HG02973 (cell line): ENCODE measurements at regions not wholly inside any gene's neighbourhood (a gene's known extent, or its start where the extent isn't known, plus 50 kb on each side); places are given as distances from the start of the nearest gene placed in this dataset.
A peak's percentile ranks its signal among the peaks of the same experiment; 100 is the strongest.
"Not testable (repeated sequence)": the region's sequence is repeated elsewhere in the genome, so short reads cannot be mapped to it uniquely, and the experiment has no call there.

Experiments
- ATAC-seq: cut with Tn5 transposase; IDR thresholded peaks from one replicate; pipeline ENCODE4 v1.9.1; 2021; ENCODE audit warnings: moderate library complexity; ENCODE audit not compliant: unreplicated experiment

GRCh38 chr12:76183459-76184186 is 99.1 kb upstream of the NAP1L1 start:
- ATAC-seq = peak; percentile 90

- no peak for ATAC-seq
Observed at GRCh38 chr12:76180401-76181277, 96.2 kb upstream of the NAP1L1 start.

DNA sequence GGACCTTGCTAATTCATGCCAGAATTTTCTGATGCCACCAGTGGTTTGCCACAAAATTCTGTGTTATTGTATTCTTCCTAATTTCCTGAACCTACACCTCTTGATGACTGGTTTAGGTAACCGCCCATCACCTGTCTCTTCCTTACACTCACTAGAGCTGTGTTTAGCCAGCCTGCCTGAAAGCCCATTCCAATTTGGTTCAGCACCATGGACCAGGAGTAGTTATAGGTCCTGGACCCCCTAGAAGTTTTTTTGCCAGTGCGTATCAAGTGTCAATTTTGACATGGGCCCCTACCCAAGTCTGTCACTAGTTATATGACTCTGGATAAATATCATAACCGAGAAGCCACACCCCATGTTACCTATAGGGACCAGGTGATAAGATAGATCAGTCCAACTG is 94.0 kb upstream of the NAP1L1 start:
- no peak for ATAC-seq

GRCh38 chr12:76177821-76178220 is 93.3 kb upstream of the NAP1L1 start:
- ATAC-seq = no peak

DNA sequence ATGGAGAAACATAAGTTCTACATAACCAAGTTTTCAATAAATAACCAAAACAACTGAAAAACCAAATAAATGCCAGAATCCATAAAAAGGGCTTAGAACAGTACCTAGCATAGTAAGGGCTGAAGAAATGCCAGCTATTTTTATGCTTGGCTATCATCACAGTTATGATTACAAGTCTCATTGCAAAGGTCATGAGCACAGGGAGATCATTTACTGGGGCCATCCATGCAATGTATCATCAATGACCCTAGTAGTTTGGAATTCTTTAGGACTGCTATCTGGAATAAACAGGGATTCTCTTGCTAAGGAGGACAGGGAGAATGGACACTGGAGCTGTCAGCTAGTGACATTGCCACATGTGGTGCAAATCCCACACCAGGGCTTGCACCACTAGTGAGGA is 92.5 kb upstream of the NAP1L1 start:
- no peak for ATAC-seq

DNA sequence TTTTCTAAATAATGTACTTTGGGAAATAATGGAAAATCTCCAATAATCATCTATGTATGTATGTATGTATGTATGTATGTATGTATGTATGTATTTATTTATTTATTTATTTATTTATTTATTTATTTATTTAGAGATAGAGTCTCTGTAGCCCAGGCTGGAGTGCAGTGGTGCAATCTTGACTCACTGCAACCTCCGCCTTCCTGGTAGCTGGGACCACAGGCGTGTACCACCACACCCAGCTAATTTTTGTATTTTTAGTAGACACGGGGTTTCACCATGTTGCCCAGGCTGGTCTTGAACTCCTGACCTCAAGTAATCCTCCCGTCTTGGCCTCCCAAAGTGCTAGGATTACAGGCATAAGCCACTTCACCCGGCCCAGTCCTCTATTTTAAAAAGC is 91.5 kb upstream of the NAP1L1 start:
- ATAC-seq = not testable (repeated sequence)

DNA sequence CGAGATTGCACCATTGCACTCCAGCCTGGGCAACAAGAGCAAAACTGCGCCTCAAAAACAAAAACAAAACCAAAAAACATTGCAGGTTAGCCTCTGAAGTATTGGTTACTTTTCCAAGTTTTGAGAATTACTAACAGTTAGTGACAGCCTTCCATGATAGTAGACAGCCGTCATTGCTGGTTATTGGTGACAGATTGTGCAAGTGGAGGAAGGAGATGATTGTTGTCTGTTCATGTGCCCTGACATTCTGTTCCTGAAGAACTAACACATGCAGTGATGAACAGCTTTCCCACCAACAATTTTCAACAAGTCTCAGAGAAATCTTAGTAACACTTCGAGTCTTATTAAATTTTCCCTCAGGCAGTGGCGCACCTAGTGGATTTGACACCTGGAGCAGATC is 89.3 kb upstream of the NAP1L1 start:
- no peak for ATAC-seq

- peak; percentile 96 for ATAC-seq
Observed at GRCh38 chr12:76158518-76159321, 74.2 kb upstream of the NAP1L1 start.

GRCh38 chr12:76156726-76157125 is 72.2 kb upstream of the NAP1L1 start:
- ATAC-seq = no peak

- no peak for ATAC-seq
Observed at GRCh38 chr12:76156314-76156713, 71.8 kb upstream of the NAP1L1 start.

- ATAC-seq = no peak
Observed at GRCh38 chr12:76155157-76155670, 70.7 kb upstream of the NAP1L1 start.

DNA sequence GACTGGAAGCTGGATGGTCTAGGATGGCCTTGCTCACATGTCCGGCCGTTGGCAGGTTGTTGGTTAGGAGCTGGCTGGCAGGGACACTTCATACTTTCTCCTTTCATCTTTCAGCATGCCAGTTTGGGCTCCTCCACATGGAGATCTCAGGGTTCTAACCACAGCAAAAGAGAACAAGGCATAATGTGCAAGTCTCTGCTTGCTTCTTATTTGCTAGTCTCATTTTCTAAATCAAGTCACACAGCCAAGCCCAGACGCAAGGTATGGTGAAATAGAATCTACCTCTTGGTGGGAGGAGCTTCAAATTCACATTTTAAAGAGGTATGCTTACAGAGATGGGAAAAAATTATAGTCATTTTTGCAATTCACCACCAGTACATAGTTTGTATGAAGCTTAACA is 69.1 kb upstream of the NAP1L1 start:
- ATAC-seq = no peak

DNA sequence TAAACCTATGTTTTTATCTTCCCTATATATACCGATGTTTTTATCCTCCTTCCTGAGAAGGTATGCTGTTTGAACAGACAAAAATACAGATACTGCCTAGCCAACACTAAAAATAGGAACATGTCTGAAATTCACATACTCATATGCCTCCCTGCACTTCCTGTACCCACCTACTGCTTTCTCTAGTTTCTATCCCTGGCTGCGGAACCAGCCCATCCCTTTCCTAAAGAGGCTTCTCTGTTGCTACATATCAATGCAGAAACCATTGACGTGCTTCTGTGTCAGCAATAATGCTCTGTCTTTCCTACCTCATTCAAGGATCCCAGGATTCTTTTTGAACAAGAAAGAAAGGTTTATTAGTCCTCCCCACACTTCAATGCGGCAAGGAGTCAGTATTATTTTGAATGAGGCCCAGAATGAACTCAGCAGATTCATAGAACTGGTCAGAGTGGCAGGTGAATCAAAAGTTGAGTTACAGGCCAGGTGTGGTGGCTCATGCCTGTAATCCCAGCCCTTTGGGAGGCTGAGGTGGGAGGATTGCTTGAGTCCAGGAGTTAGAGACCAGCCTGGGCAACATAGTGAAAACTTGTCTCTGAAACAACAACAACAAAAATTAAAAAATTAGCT is 67.8 kb upstream of the NAP1L1 start:
- peak; percentile 78 for ATAC-seq

GRCh38 chr12:76144245-76144549 is 59.7 kb upstream of the NAP1L1 start:
- no peak for ATAC-seq

DNA sequence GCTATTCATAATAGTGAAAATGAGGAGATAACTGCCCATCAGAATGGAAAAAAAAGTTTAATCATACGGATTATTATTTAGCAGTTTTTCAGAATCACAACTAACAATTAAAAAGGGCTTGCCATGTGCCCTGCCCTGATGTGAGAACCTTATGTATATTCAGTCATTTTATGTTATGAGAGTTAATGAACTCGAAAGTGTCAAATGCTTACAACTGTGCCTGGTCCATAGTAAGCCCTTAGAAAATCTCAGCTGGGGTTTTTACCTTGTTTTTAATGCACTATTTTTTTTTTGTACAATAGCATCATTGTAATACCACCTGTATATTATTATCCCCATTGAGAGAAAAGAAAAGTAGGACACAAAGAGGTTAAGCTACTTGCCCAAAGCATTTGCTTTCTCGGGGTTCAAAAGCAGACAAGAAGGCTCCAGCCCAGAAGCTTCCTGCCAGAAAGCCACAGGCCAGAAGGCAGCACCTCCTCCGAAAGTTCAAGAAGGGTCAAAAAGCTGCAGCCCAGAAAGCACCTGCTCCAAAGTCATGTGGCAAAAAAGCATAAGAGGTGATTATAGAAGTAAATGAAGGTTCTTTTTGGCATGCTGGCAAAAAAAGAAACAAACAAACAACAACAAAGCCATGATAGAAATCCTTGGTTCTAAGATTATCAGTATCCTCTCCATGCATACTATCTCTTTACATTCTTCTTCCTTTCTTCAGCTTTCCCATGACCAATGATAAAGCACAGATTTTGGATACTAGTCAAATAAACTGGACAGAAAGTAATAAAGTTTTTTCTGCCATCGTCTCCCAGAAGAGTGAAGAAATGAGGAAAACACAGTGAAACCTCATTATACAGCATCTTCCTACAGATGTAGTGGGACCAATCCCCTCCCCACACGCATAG is 59.1 kb upstream of the NAP1L1 start:
- peak; percentile 95 for ATAC-seq

- no peak for ATAC-seq
Observed at GRCh38 chr12:76142305-76142704, 57.8 kb upstream of the NAP1L1 start.

DNA sequence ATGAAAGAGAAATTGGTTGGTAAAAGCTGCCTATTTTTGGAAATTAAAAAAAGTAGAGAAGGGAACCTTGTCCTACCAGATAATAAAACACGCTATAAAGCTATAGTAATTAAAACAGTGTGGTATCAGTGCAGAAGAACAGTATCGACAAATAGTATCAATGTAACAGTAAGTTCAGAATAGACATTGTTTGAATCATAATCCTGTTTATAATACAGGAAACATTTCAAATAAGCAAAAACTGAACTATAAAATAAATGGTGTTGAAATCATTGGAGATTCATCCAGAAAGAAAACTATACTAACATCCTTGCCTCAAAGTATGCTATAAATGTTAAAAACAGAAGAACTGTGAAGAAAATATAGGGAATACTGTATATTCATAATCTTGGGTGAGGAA is 54.2 kb upstream of the NAP1L1 start:
- ATAC-seq = no peak

- no peak for ATAC-seq
Observed at GRCh38 chr12:76137606-76138005, 53.1 kb upstream of the NAP1L1 start.

DNA sequence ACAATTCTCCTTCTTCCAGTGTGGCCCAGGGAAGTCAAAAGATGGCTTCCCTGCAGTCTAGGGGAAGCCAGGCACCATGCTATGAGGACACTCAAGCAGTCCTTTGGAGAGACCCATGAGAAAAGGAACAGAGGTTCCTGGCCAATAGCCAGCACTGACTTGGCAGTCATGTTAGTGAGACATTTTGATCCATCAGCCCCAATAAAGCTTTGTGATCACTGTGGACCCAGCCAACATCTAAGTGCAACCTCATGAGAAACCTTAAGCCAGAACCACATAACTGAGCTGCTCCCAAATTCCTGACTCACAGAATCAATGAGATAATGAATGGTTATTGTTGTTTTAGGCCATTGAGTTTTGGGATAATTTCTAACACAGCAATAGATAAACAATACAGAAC is 51.0 kb upstream of the NAP1L1 start:
- ATAC-seq = no peak
